ENCODE measurements at regions not wholly inside any gene's neighbourhood (a gene's known extent, or its start where the extent isn't known, plus 50 kb on each side); places are given as distances from the start of the nearest gene placed in this dataset.

- FAIRE-seq = no peak
These were observed 199.1 kb downstream of the UBE3A start for GRCh38 chr15:25239471-25240345.

GRCh38 chr15:25240461-25241021 lies 198.3 kb downstream of the UBE3A start:
- no peak overlapping the region for H3K4me3 ChIP-seq (ENCODE audit: insufficient read depth, low read depth, low read length)
- H3K9ac ChIP-seq (ENCODE audit: low read length) = no peak overlapping the region
- Mint-ChIP-seq H3K4me3 (ENCODE audit: unreplicated experiment) (no peak overlapping the region), H3K27me3 (ENCODE audit: low read depth, unreplicated experiment) (no peaks in the 10 kb centered on the region), H3K4me1 (ENCODE audit: low read depth, unreplicated experiment) (no peaks in the 10 kb centered on the region), H3K36me3 (ENCODE audit: low read depth, unreplicated experiment) (peaks cover 4% of the 10 kb centered on the region), H3K27ac (ENCODE audit: unreplicated experiment) (no peak overlapping the region), H3K9me3 (ENCODE audit: unreplicated experiment) (peaks cover 33% of the 10 kb centered on the region)
- no peak overlapping the region for H3K27ac ChIP-seq (ENCODE audit: low read depth, low read length)
- H3K4me2 ChIP-seq (ENCODE audit: low read length) = no peak overlapping the region
- no peaks in the 10 kb centered on the region for H3K4me1 ChIP-seq (ENCODE audit: insufficient read depth, low read length)
- TF ChIP-seq CTCF (IDR thresholded peaks at IDR 0.05; ENCODE audit: insufficient read depth, low read depth, low read length) (no peak), EZH2 (IDR thresholded peaks at IDR 0.05; ENCODE audit: insufficient read depth, low read length) (no peak)
- no peaks in the 10 kb centered on the region for H4K20me1 ChIP-seq (ENCODE audit: insufficient read depth, low read length)
- H3K79me2 ChIP-seq (ENCODE audit: insufficient read depth, low read length) = no peaks in the 10 kb centered on the region
- H3K36me3 ChIP-seq (ENCODE audit: insufficient read depth, low read length) = no peaks in the 10 kb centered on the region
- no peak overlapping the region for H2AFZ ChIP-seq (ENCODE audit: low read depth, low read length)
- H3K9me3 ChIP-seq (ENCODE audit: insufficient read depth, low read depth, low read length) = peaks cover 33% of the 10 kb centered on the region
- FAIRE-seq = no peak
- no peak for DNase-seq (ENCODE audit: low read depth)
- H3K27me3 ChIP-seq (ENCODE audit: insufficient read depth, low read length) = no peaks in the 10 kb centered on the region

More at GRCh38 chr15:25239471-25240345, 199.1 kb downstream of the UBE3A start:
- Histone ChIP-seq H2AFZ (ENCODE audit: low read depth, low read length) (no peak overlapping the region), H3K4me3 (ENCODE audit: insufficient read depth, low read depth, low read length) (no peak overlapping the region), H3K9me3 (ENCODE audit: insufficient read depth, low read depth, low read length) (peaks cover 30% of the 10 kb centered on the region), H3K27ac (ENCODE audit: low read depth, low read length) (no peak overlapping the region), H3K27me3 (ENCODE audit: insufficient read depth, low read length) (no peaks in the 10 kb centered on the region), H3K36me3 (ENCODE audit: insufficient read depth, low read length) (no peaks in the 10 kb centered on the region), H4K20me1 (ENCODE audit: insufficient read depth, low read length) (no peaks in the 10 kb centered on the region), H3K4me2 (ENCODE audit: low read length) (no peak overlapping the region), H3K79me2 (ENCODE audit: insufficient read depth, low read length) (no peaks in the 10 kb centered on the region), H3K9ac (ENCODE audit: low read length) (no peak overlapping the region), H3K4me1 (ENCODE audit: insufficient read depth, low read length) (no peaks in the 10 kb centered on the region)
- no peak overlapping the region for H3K27ac Mint-ChIP-seq (ENCODE audit: unreplicated experiment)
- no peaks in the 10 kb centered on the region for H3K36me3 Mint-ChIP-seq (ENCODE audit: low read depth, unreplicated experiment)
- no peak for DNase-seq (ENCODE audit: low read depth)
- H3K27me3 Mint-ChIP-seq (ENCODE audit: low read depth, unreplicated experiment) = no peaks in the 10 kb centered on the region
- TF ChIP-seq EZH2 (IDR thresholded peaks at IDR 0.05; ENCODE audit: insufficient read depth, low read length) (no peak), CTCF (IDR thresholded peaks at IDR 0.05; ENCODE audit: insufficient read depth, low read depth, low read length) (no peak)
- H3K9me3 Mint-ChIP-seq (ENCODE audit: unreplicated experiment) = peaks cover 34% of the 10 kb centered on the region
- H3K4me1 Mint-ChIP-seq (ENCODE audit: low read depth, unreplicated experiment) = no peaks in the 10 kb centered on the region
- no peak overlapping the region for H3K4me3 Mint-ChIP-seq (ENCODE audit: unreplicated experiment)

Measured in astrocyte (in vitro differentiated cells and primary cell).